Right renal pelvis (tissue), 4 donors: ENCODE measurements at regions not wholly inside any gene's neighbourhood (a gene's known extent, or its start where the extent isn't known, plus 50 kb on each side); places are given as distances from the start of the nearest gene placed in this dataset.
"Not testable (repeated sequence)": the region's sequence is repeated elsewhere in the genome, so short reads cannot be mapped to it uniquely, and the experiment has no call there.

ENCODE experiments used
- DNase-seq, 4 donors: peaks; one replicate each; pipeline ENCODE4 v3.0.0-alpha.2; 2013; ENCODE audit warnings: low read depth in 4 of 4, low spot score in 3 of 4, missing footprints in 1 of 4

- no peak for DNase-seq
Measured at GRCh38 chr6:49284180-49284579, 178.9 kb downstream of the MMUT start.

GRCh38 chr6:49274809-49275769 is 188.0 kb downstream of the MMUT start:
- not testable (repeated sequence) for DNase-seq

DNA sequence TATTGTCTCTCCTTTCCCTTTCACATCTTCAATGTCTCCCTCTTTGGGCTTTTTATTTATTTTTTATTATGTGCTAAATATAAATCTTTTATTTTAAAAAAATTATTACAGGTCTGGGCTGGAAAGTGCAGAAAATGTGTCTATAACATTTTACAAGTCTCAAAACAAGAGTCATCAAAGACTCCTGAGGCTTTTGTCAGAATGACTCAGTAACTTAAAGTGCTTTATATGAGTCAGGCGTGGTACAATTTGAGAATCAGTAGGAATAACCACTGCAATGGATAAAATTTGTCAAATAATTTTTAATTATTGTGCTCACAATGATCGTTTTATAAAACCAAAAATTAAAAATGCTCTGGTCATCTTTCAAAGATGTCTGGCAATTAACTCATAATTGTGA is 193.9 kb downstream of the MMUT start:
- DNase-seq: no peak

DNA sequence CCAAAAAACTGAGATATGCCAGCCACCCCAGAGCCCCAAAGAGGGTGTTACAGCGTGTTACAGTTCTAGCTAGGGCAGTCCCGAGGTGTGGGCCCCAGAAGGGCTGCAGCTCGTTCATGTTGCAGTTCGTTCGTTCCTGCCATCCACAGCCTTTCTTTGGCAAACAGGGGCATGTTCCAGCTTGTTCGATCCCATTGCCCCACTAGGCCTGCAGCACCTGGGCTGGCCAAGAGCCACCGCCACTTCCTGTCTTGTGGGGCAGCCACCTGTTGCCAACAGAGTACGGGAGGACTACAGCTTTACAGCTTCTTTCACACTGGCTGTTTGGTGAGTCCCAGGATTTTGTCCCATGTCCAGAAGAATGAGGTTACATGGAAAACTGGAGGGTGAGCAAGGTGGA is 198.1 kb downstream of the MMUT start:
- no peak for DNase-seq

GRCh38 chr6:49264496-49264895 is 198.6 kb downstream of the MMUT start:
- DNase-seq: no peak

GRCh38 chr6:49257549-49257948 is 205.5 kb downstream of the MMUT start:
- DNase-seq: no peak

DNA sequence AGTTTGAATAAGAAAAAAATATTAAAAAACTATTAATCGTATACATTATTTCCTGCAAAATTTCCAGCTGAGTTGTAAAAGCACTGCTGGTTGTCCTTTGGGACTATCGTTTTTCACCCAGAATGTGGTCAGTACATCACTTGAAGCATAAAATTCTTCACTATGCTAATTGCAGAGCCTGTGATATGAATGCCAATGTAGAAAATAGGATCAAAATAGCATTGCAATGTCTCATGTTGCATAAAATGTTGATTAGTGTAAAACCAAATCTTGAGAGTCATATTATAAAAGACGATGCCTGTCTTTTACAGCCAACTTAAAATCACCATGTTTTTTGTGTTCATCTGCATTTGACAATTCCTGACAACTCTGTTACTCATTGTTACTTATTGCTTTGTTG is 207.7 kb downstream of the MMUT start:
- no peak for DNase-seq

- DNase-seq: no peak
Measured at GRCh38 chr6:49252901-49253300, 210.2 kb downstream of the MMUT start.

DNA sequence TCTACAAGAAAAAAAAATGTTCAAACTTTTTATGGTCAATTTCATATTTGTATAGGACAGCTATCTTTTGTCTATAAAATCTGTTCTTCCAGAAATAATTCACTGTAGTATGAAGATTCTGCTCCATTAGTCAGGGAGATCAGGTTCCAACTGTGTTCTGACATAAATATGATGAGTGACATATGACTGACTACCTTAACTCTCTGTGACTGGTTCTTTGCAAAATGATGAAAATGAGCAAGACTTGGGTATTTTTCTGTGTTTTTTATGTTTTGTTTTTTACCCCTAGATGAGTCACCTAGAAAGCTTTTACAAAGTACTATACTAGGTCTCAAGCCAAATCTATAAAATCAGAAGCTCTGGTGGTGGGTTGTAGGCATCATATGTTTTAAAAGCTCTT is 229.6 kb downstream of the MMUT start:
- no peak for DNase-seq

DNA sequence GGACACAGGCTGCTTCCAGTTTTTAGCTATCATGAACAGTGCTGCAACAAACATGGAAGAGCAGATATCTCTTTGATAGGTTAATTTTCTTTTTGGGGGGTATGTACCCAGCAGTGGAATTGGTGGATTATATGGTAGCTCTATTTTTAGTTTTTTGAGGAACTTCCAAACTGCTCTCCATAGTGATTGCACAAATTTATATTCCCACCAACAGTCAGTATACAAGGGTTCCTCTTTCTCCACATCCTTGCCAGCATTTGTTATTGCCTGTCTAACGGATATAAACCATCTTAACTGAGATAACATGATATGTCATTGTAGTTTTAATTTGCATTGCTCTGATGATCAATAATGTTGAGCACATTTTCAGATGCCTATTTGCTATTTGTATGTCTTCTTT is 237.6 kb downstream of the MMUT start:
- DNase-seq: no peak

DNA sequence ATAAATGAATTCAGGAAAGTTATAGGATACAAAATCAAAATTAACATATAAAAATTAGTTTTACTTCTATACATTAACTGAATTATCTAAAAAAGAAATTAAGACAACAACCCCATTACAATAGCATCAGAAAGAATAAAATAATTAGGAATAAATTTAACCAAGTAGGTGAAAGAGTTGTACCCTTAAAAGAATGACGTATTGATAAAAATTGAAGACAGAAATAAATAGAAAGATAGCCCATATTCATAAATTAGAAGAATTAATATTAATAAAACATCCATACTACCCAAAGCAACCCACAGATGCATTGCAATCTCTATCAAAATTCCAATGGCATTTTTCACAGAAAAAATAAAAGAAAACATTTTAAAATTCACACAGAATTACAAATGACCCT is 242.8 kb downstream of the MMUT start:
- DNase-seq: no peak

DNA sequence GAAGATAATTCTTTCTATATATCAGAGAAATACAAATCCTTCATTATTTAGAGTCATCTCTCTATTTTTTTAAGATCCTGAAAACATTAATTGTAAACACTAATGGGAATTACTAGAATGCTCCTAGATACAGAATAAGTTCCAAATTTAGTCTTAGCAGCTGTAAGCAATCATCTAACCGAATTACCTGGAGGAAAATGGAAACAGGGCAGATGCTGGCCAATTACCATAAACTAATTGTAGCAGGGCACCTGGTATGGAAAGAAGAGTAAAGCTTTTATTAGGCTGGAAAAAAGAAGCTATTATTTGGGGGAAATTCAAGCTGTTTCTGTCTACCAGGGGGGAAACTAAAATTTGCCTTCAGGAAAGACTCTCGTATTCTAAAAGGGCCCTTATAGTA is 257.5 kb downstream of the MMUT start:
- no peak for DNase-seq

GRCh38 chr6:49202924-49203536 is 260.0 kb downstream of the MMUT start:
- no peak for DNase-seq

DNA sequence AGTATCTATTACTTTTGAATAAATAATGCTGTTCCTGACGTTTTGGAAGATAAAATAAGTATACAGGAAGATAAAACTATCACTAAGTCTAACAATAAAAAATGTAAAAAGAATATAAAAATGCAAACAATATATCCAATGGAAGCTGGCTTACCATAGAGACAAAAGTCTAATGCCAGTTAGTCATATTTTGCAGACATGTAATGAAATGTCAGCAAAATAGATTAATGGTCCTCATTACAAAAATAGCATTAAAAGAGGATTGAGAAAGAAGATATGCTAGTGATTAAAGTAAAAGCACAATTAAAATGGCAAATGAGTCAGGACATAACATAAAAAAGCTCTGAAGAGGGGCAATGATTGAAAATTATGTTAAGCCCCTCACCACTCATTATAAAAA is 265.0 kb downstream of the MMUT start:
- no peak for DNase-seq

GRCh38 chr6:49162379-49162778 is 300.7 kb downstream of the MMUT start:
- not testable (repeated sequence) for DNase-seq

DNA sequence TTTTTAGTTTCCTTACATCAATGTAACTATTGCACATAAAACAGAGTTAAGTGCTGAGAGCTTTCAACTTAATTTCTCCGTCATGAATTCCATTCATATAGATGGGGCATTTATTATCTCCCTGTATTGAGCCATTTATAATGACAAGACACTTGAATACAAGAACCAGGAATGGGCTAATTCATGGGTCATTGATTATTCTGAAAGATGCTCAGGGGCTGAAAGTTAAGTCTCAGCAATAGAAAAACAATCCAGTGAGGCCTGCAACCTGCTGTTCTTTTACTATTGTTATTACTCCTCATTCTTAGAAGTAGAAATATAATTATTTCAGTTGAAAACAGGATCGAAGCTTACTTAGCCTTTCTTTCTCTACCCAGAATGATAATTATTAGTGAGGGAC is 307.7 kb downstream of the MMUT start:
- no peak for DNase-seq

- DNase-seq: no peak
Measured at GRCh38 chr6:49151957-49152356, 311.1 kb downstream of the MMUT start.

DNA sequence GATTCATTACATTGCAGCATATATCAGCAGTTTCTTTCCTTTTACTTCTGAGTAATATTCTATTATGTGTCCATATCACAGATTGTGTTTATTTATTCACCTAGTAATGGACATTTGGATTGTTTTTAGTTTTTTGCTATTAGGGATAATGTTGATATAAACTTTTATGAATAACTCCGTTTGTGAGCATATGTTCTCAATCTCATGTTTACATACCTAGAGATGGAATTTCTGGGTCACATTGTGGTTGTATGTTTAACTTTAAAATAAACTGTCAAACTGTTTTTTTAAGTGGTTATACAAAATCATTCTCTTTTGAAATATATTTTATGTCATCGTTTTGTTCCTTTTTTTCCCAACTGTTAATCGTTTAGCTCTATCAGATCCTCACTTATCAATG is 311.6 kb downstream of the MMUT start:
- no peak for DNase-seq

DNA sequence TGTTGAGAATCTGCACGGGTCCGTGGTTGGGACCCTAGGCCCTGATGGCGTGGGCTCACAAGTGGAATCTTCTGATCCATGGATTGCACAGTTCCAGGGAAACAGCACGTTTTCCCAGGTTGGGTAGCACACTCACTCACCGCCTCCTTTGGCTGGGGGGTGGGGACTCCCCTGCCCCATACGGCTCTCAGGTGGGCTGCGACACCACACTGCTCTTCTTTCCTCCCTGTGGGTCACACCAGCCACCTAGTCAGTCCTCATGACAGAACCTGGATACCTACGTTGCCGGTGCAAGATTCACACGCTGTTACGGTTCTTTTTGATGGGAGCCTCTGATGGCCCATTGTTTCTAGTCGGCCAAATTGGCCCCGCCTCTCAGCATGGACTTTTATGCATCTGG is 312.0 kb downstream of the MMUT start:
- DNase-seq: no peak

- DNase-seq: no peak
Measured at GRCh38 chr6:49145280-49145679, 317.8 kb downstream of the MMUT start.

DNA sequence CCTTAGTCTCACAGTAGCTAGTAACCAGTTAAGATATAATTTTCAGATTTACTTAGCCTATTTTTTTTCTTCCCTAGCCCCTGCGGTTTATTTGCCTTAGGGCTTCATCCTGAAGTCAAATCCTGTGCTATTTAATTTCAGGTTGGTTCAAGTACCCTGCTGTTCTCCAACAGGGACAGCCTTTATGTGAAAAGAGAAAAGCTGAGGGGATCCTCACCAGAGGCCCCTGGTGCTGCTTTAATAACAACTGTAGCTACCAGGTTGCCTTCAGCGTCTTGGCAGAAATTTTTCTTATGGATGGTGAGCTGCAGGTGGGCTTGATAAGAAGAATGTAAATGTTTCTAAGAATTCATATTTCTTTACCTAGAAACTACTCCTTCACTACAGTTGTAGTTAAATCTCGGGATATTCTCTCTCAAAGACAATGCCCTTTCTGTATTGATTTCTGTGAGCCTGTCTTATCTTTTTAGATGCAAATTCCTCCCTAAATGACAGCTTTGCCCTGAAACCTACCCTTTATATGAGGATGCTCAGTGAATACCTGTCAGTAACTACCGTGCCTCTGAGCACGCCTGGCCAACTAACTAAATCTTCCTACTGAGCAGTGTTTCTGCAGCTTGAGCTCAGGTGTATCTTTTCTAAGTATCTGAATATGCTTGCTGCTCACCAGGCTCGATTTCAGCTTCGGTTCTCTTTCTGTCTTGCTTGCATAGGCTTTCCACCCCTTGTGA is 320.5 kb downstream of the MMUT start:
- DNase-seq: no peak

- no peak for DNase-seq
Measured at GRCh38 chr6:49121970-49122369, 341.1 kb downstream of the MMUT start.
